GM15510 (cell line): ENCODE measurements at regions not wholly inside any gene's neighbourhood (a gene's known extent, or its start where the extent isn't known, plus 50 kb on each side); places are given as distances from the start of the nearest gene placed in this dataset.

Experiments
- POLR2A ChIP-seq: IDR thresholded peaks from 3 replicates; pipeline ENCODE4 v1.6.1; 2011; ENCODE audit warnings: borderline replicate concordance; ENCODE audit not compliant: insufficient read length; ENCODE audit errors: extremely low read depth

DNA sequence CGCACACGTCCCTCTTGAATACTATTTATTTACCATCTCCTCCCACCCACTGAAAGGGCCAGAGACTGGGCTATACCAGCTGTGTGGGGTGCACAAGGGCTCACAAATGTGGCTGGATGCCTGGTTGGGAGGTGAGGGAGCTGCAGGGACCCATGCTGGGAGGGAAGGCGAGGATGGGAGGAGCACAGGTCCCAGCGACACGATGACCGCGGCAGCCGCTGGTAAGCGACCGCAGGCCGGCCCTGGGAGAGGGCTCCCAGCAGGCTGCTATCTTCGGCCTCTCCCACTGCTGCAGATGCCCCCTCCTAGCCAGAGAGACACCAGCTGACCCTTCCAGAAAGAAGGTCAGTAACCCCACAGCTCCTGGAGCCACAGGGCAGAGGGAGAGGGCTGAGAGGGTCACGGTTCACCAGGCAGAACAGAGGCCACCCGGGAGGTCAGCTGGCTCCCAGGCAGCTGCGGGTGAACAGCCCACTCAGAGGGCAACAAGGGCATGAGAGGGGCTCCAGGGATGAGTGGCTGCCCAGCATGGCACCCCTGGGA, 163.9 kb downstream of the CRYBB2 start:
- no peak for TF ChIP-seq POLR2A

DNA sequence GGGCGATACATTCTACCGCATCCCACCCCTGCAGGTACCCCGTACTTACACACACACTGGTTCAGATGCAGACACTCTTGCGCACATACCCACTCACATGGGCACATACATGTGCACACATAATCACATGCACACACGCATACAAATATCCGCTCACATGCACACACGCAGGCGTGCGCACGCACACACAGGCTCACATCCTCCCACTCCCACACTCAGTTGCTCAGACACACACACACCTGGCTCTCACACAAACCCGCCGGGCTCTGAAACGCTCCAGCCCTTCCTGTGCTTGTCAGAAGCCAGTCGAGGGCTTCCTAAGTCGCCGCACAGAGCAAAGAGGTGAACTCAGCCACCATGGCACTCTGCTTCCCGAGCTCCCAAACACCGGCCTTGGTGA, 164.5 kb downstream of the CRYBB2 start:
- no peak for TF ChIP-seq POLR2A

DNA sequence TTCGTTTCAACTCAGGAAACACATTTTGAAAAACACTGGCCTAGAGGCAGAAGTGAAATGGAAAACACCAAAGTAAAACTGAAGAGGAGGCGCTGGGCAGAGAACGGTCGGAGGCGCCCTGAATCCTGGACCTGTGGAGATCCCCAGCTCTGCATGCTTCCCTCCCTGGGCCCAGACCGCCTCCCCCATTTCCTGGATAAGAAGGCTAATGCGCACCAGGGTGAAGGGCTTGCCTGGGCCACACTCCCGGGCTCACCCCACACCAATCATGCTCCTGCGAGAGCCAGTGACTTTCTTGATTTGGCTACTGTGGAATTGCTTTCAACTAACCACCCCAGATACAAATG, 167.1 kb downstream of the CRYBB2 start:
- no peak for TF ChIP-seq POLR2A

GRCh38 chr22:25388415-25388814, 169.0 kb downstream of the CRYBB2 start:
- TF ChIP-seq POLR2A = no peak

DNA sequence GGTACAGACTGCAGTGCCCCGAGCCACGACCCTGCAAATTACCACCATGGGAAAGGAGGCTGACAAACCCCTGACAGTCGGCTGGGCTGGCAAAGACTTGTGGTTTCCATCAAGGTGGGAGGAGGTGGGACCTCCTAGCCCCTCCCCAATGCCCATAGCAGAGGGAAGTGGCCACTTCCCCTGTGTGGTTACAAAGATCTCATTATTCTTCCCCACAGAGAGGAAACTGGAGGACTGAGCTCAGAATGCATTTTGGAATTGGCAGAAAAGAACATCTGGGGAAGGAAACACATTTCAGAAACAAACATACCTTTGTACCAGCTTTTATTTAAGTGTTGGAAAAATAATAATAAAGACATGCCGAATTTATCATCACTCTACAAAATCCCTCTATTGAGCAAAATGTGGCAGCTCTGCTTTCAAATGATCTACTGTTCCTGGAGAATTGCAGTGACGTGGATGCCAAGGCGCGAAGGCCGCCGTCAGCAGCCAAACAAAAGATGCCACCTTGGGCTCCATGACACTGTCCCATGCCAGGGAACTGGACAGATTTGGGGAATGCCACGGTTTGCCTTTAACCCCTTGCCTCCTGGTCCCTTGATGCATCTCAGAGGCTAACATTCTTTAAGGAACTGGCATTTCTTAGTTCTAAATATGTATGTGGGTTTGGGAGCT, 169.6 kb downstream of the CRYBB2 start:
- TF ChIP-seq POLR2A = no peak

- no peak for TF ChIP-seq POLR2A
These were observed 170.1 kb downstream of the CRYBB2 start for GRCh38 chr22:25389541-25389919.

- TF ChIP-seq POLR2A = no peak
These were observed 171.1 kb downstream of the CRYBB2 start for GRCh38 chr22:25390297-25391240.

- no peak for TF ChIP-seq POLR2A
These were observed 171.9 kb upstream of the GRK3 start for GRCh38 chr22:25392584-25392983.

DNA sequence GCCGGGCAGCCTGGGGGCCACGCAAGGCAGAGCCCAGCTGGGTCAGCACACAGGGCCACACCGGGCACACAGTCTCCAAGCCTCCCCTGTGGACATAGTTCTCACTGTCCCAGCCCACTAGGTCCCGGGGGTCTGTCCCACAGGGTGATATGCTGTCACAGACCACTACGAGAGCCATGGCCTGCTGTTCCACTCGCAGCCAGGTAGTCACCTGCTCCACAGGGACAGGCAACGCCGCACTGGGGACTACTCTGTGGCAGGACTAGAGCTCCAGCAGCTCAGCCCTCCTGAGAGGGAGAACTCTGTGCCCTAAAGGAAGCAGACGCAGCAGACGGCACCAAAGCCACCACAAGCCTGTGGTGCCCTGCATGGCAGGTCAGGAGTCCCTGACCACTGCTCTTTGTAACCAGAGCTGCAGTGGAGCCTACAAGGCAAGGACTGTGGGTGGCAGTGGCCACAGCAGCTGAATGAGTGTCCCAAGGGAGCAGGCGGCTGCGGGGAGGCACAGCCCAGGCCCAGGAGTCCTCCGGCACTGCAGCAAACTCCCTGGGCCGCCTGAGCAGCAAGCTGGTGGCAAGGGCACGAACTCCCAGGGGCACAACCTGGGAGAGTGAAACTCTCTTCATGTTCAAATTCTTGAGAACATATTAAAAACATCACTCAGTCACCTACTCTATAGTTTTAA, 171.2 kb upstream of the GRK3 start:
- no peak for TF ChIP-seq POLR2A

DNA sequence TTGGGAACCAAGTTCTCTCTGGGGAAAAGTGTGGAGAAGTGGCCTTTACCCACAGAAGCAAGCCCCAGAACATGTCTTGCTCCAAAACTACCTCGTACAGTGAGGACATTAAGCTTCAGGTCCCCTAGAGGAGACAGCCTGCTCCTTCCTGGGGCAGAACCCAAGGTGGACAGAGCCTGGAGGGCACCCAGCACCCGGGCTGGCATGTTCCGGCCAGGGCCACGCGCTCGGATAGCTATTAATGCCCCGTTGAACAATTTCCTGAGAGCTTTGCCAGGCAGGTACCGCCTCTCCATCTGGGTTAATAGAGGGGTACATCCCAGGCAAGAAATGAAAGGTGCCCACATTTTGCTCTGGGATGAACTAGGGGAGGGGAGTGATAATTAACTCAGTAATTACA, 169.0 kb upstream of the GRK3 start:
- TF ChIP-seq POLR2A = no peak

- no peak for TF ChIP-seq POLR2A
These were observed 168.6 kb upstream of the GRK3 start for GRCh38 chr22:25395915-25396314.

GRCh38 chr22:25396615-25397200, 167.8 kb upstream of the GRK3 start:
- no peak for TF ChIP-seq POLR2A

- no peak for TF ChIP-seq POLR2A
These were observed 166.9 kb upstream of the GRK3 start for GRCh38 chr22:25397616-25398015.

DNA sequence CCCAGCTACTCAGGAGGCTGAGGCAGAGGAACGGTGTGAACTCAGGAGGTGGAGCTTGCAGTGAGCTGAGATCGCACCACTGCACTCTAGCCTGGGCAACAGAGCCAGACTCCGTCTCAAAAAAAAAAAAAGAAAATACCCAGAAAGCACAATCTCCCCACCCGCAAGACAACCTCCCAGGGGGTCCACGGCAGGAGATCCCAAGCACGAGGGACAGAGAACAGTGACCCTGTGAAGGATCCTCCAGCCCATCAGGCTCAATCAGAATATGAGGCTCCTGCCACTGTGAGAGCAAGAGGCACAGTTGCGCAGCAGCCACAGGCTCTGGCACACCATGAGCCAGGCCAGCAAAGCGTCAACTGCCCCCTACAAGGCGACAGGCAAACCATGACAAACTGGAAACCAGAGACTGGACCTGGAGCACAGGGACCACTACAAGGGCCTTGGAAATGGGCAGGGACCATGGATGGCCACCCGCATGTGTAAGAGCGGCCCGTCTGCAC, 164.8 kb upstream of the GRK3 start:
- TF ChIP-seq POLR2A = no peak

- TF ChIP-seq POLR2A = no peak
These were observed 162.3 kb upstream of the GRK3 start for GRCh38 chr22:25402160-25402500.
